ENCODE measurements at regions not wholly inside any gene's neighbourhood (a gene's known extent, or its start where the extent isn't known, plus 50 kb on each side); places are given as distances from the start of the nearest gene placed in this dataset.

DNA sequence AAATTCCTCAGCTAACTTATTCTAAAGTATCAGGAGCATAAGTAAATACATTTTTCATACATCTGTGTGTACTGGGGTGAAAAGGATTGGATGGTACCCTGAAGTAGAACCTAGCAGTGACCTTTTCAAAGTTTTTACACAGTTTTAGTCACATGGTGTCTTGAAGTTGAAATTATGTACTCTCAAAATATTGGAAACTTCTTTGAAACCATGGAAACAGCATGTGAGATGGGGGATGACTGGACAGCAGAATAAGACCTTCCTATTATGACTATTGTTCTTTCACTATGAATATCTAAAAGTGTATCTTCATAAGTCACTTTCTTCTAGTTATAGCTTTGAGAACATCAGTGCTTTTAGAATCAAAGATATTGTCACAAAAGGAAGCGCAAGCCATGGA is 301.5 kb upstream of the ELAVL2 start:
- TF ChIP-seq, protein P1, sequence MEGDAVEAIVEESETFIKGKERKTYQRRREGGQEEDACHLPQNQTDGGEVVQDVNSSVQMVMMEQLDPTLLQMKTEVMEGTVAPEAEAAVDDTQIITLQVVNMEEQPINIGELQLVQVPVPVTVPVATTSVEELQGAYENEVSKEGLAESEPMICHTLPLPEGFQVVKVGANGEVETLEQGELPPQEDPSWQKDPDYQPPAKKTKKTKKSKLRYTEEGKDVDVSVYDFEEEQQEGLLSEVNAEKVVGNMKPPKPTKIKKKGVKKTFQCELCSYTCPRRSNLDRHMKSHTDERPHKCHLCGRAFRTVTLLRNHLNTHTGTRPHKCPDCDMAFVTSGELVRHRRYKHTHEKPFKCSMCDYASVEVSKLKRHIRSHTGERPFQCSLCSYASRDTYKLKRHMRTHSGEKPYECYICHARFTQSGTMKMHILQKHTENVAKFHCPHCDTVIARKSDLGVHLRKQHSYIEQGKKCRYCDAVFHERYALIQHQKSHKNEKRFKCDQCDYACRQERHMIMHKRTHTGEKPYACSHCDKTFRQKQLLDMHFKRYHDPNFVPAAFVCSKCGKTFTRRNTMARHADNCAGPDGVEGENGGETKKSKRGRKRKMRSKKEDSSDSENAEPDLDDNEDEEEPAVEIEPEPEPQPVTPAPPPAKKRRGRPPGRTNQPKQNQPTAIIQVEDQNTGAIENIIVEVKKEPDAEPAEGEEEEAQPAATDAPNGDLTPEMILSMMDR (IDR thresholded peaks at IDR 0.05; ENCODE audit: control insufficient read depth, extremely low read depth, insufficient read depth): no peak
- H3K4me3 ChIP-seq (ENCODE audit: low read depth, low read length): no peak overlapping the region
- DNase-seq (ENCODE audit: low read depth): no peak

DNA sequence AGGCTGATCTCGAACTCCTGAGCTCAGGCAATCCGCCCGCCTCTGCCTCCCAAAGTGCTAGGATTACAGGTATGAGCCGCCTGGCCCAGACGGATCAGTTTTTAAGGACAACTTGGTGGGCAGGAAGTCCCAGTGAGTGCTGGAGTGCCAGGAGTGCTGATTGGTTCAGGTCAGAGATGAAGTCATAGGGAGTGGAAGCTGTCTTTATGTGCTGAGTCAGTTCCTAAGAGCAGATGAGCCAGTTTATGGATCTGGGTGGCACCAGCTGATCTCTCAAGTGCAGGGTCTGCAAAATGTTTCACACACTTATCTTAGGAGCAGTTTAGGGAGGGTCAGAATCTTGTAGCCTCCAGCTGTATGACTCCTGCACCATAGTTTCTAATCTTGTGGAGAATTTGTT is 292.1 kb upstream of the ELAVL2 start:
- DNase-seq (ENCODE audit: low read depth): no peak
- H3K4me3 ChIP-seq (ENCODE audit: low read depth, low read length): no peak overlapping the region
- TF ChIP-seq, protein P1 (IDR thresholded peaks at IDR 0.05; ENCODE audit: control insufficient read depth, extremely low read depth, insufficient read depth): no peak

DNA sequence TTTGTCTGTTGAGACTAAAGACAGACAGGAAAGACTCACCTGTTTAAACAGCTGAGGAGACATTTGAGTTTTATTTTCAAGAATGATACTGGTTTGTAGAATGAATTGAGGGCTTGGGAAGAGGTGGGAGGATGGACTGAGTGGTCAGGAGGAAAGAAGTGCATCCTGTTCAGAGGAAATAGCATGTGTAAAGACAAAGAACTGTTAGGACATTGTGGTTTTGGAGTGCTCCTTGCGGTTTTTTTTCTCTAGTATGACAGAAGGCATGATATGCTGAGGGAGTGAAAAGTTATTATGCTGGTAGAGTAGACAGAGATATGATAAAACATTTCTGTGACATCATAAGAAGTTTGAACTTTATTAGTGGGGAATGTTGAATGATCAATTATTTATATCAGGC is 270.7 kb upstream of the ELAVL2 start:
- DNase-seq (ENCODE audit: low read depth): no peak
- H3K4me3 ChIP-seq (ENCODE audit: low read depth, low read length): no peak overlapping the region
- TF ChIP-seq, protein P1 (IDR thresholded peaks at IDR 0.05; ENCODE audit: control insufficient read depth, extremely low read depth, insufficient read depth): no peak

DNA sequence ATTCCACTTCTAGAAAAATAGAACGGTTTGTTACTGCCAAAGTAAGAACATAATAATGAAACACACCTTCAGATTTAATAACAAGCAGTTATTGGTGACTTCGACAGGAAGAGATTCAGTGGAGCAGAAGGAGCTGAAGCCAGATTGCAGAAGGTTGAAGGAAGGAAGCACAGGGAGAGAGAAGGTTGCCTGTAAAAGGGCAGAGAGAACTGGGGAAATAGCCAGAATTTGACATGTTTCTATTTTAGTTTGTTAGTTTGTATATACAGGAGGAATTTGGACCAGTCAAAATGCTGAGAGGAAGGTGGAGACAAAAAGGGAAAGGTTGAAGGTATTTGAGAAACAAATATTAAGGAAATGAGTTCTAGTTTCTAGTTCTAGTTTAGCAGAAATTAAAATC is 269.2 kb upstream of the ELAVL2 start:
- no peak for DNase-seq (ENCODE audit: low read depth)
- TF ChIP-seq, protein P1 (IDR thresholded peaks at IDR 0.05; ENCODE audit: control insufficient read depth, extremely low read depth, insufficient read depth): no peak
- H3K4me3 ChIP-seq (ENCODE audit: low read depth, low read length): no peak overlapping the region

DNA sequence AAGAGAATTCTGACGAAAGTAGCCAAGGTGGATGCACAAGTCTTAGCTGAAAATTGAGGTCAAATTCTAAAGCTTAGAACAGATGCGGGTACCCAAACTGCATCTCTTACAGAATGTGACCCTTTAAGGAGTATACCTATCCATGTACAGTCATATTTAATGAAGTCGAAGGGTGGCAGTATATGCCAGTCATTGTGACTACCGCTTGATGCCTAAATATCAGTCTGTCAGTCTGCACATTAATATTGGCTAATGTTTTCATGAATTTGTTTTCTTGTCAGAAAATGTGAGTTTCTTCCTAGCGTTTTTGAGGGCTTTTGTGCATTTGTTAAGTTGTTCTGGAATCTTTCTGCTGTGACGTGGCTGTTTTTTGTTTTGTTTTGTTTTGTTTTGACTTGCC is 264.5 kb upstream of the ELAVL2 start:
- TF ChIP-seq, protein P1 (IDR thresholded peaks at IDR 0.05; ENCODE audit: control insufficient read depth, extremely low read depth, insufficient read depth): peak; percentile 72
- H3K4me3 ChIP-seq (ENCODE audit: low read depth, low read length): no peak overlapping the region
- peak; percentile 17 for DNase-seq (ENCODE audit: low read depth)

DNA sequence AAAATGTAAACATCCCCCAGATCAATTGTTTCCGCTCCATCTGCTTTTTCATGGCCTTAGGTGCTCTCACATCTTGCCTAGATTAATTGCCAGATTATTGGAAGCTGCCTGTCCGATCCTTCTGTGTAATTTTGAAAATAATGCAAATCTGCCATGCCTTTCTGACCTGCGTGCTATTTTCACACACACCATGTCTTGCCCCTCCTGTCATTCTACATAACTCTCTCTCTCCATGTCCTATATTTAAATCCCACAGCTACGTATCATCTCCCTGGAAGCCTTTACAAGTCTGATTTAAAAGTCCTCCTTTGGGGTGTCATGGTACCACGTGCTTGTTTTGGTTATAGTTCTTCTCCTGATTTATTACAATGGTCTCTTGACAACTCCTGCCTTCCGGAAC is 247.6 kb upstream of the ELAVL2 start:
- TF ChIP-seq, protein P1 (IDR thresholded peaks at IDR 0.05; ENCODE audit: control insufficient read depth, extremely low read depth, insufficient read depth): no peak
- DNase-seq (ENCODE audit: low read depth): no peak
- H3K4me3 ChIP-seq (ENCODE audit: low read depth, low read length): no peak overlapping the region

DNA sequence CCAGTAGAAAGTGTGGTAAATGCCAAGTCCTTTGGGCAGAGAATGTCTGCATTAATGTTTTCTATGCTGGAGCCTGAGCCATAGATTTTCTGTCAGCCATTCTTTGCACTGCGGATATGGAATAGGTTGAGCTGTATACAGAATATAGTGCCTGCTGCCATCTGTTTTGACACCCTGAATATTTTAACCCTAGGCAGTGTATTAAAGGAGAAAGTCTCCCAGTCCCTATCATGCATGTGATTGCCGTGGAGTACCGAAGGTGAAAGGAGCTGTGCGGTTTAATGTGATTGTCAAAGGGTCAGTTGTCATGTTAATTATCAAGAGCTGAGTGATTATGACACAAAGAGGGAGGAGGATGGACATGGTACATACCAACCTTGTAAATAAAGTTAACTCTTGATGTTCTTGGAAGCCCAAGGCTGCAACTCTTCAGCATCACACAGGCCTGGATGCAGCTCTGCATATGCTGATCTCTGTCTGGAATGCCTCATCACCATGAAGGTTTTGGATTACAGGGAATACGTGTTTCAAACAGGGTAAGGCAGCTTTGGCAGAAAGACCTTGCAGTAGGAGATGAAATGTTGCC is 247.1 kb upstream of the ELAVL2 start:
- TF ChIP-seq, protein P1 (IDR thresholded peaks at IDR 0.05; ENCODE audit: control insufficient read depth, extremely low read depth, insufficient read depth): no peak
- no peak for DNase-seq (ENCODE audit: low read depth)

More for the DNA sequence above, 247.1 kb upstream of the ELAVL2 start:
- no peak overlapping the region for H3K4me3 ChIP-seq (ENCODE audit: low read depth, low read length)
